Endothelial cell of umbilical vein (primary cell): ENCODE measurements at regions not wholly inside any gene's neighbourhood (a gene's known extent, or its start where the extent isn't known, plus 50 kb on each side); places are given as distances from the start of the nearest gene placed in this dataset.

ENCODE experiments used
- BruUV-seq: library from RNA; stranded (reverse); fragments of 400-500 nt; replicated peaks from 2 replicates; lab custom pipeline; 2021; lab: Mats Ljungman, UMichigan
- CTCF ChIA-PET: fragments of 300-600, 350-600 bp; sonication (Branson Sonifier 250); formaldehyde crosslinking; loops from one replicate; lab custom pipeline; 2021; ENCODE audit warnings: antibody characterized with exemption, inconsistent platforms; lab: Charles Lee
- POLR2A ChIA-PET: fragments of 300-600, 350-600 bp; sonication (Branson Sonifier 250); formaldehyde crosslinking; loops from one replicate; lab custom pipeline; 2021; ENCODE audit warnings: antibody characterized with exemption, inconsistent platforms; lab: Charles Lee
- DNase-seq: peaks from one replicate; pipeline ENCODE4 v3.0.0-alpha.2; 2011; ENCODE audit warnings: low read depth, low spot score
- FAIRE-seq: peaks from 2 replicates; lab custom pipeline; 2011; peaks lifted over from hg19 to GRCh38; lab: Jason Lieb, UNC
- H2AFZ ChIP-seq: 2 replicates; pipeline ENCODE4 v1.6.0; 2012; ENCODE audit warnings: low read depth, low read length, control low read depth, inconsistent platforms
- H3K27ac ChIP-seq: 2 replicates; pipeline ENCODE4 v1.5.1; 2011; ENCODE audit warnings: low read depth, mild to moderate bottlenecking, control low read depth, low read length, moderate library complexity; ENCODE audit not compliant: insufficient read depth
- H3K27me3 ChIP-seq, 2 experiments: 2 replicates each; pipeline versions ENCODE4 v1.6.0 to v1.6.1; 2011; ENCODE audit warnings: low read length in 2 of 2, mixed read lengths in 1 of 2; ENCODE audit not compliant: control insufficient read depth in 2 of 2, insufficient read depth in 2 of 2
- H3K36me3 ChIP-seq, 2 experiments: 2 replicates in 1 of 2; 3 replicates in 1 of 2; pipeline ENCODE4 v1.5.1; 2011; ENCODE audit warnings: low read length in 2 of 2, mild to moderate bottlenecking in 1 of 2, moderate library complexity in 1 of 2; ENCODE audit not compliant: control insufficient read depth in 2 of 2, insufficient read depth in 2 of 2; ENCODE audit errors: extremely low read depth in 1 of 2
- H3K4me1 ChIP-seq: 3 replicates; pipeline ENCODE4 v1.5.1; 2011; ENCODE audit warnings: mild to moderate bottlenecking, low read length; ENCODE audit not compliant: control insufficient read depth, insufficient read depth; ENCODE audit errors: extremely low read depth
- H3K4me2 ChIP-seq: 2 replicates; pipeline ENCODE4 v1.6.1; 2011; ENCODE audit warnings: low read length, control low read depth, mixed read lengths; ENCODE audit not compliant: insufficient read depth
- H3K4me3 ChIP-seq, 3 experiments: fragments of 200-600 bp in 1 of 3; sonication (generic), shearing (Covaris generic) in 1 of 3; replicated peaks in 1 of 3; 2 replicates each; pipeline ENCODE4 v1.5.1; 2011 to 2016; ENCODE audit warnings: control low read depth in 3 of 3, low read length in 3 of 3, mild to moderate bottlenecking in 2 of 3, inconsistent platforms in 1 of 3, low read depth in 1 of 3, moderate library complexity in 1 of 3; ENCODE audit not compliant: insufficient read depth in 1 of 3
- H3K79me2 ChIP-seq: 2 replicates; pipeline ENCODE4 v1.6.0; 2012; ENCODE audit warnings: low read length, inconsistent platforms; ENCODE audit not compliant: control insufficient read depth, insufficient read depth
- H3K9ac ChIP-seq: replicated peaks from 2 replicates; pipeline ENCODE3; 2011; ENCODE audit warnings: low read length, control low read depth; ENCODE audit not compliant: insufficient read depth; ENCODE audit errors: extremely low read depth
- H3K9me1 ChIP-seq: replicated peaks from 3 replicates; pipeline ENCODE4 v1.6.0; 2011; ENCODE audit warnings: mild to moderate bottlenecking, low read length; ENCODE audit not compliant: control insufficient read depth, insufficient read depth; ENCODE audit errors: extremely low read depth
- H3K9me3 ChIP-seq: replicated peaks from 2 replicates; pipeline ENCODE4 v1.5.1; 2012; ENCODE audit warnings: low read length, inconsistent platforms; ENCODE audit not compliant: control insufficient read depth, insufficient read depth
- H4K20me1 ChIP-seq: replicated peaks from 2 replicates; pipeline ENCODE3; 2011; ENCODE audit warnings: mild to moderate bottlenecking, low read length; ENCODE audit not compliant: control insufficient read depth, insufficient read depth; ENCODE audit errors: extremely low read depth
- CTCF ChIP-seq, 2 donors: IDR thresholded peaks; 1 replicate in 1 of 2; 2 replicates in 1 of 2; pipeline ENCODE4 v1.5.1; 2011; ENCODE audit warnings: low read length in 2 of 2, mild to moderate bottlenecking in 2 of 2, moderate library complexity in 2 of 2, control low read depth in 1 of 2, inconsistent platforms in 1 of 2, low read depth in 1 of 2; ENCODE audit not compliant: insufficient read depth in 1 of 2; ENCODE audit errors: extremely low read depth in 1 of 2
- EZH2 ChIP-seq: IDR thresholded peaks from 2 replicates; pipeline ENCODE4 v1.6.1; 2012; ENCODE audit warnings: borderline replicate concordance, low read depth, mild to moderate bottlenecking, moderate library complexity, low read length, inconsistent platforms; ENCODE audit not compliant: severe bottlenecking
- FOS ChIP-seq: IDR thresholded peaks from 2 replicates; pipeline ENCODE4 v1.6.1; 2011; ENCODE audit warnings: mild to moderate bottlenecking, low read length, moderate library complexity, borderline replicate concordance; ENCODE audit not compliant: insufficient read depth
- GATA2 ChIP-seq: IDR thresholded peaks from 2 replicates; pipeline ENCODE4 v1.7.0; 2011; ENCODE audit warnings: low read depth, mild to moderate bottlenecking, moderate library complexity, mixed read lengths, low read length; ENCODE audit not compliant: insufficient read length, insufficient read depth
- JUN ChIP-seq: IDR thresholded peaks from 2 replicates; pipeline ENCODE4 v1.6.1; 2011; ENCODE audit warnings: borderline replicate concordance, low read depth; ENCODE audit not compliant: insufficient read length, insufficient read depth
- MAX ChIP-seq: IDR thresholded peaks from 2 replicates; pipeline ENCODE4 v1.6.1; 2011; ENCODE audit not compliant: insufficient read depth, insufficient read length
- MYC ChIP-seq: IDR thresholded peaks from one replicate; pipeline ENCODE4 v1.6.1; 2011; ENCODE audit warnings: mild to moderate bottlenecking, low read depth, low read length
- POLR2A ChIP-seq: IDR thresholded peaks from 2 replicates; pipeline ENCODE4 v1.6.1; 2012; ENCODE audit warnings: low read depth, mild to moderate bottlenecking, control low read depth, low read length
- POLR2AphosphoS5 ChIP-seq: IDR thresholded peaks from 2 replicates; pipeline ENCODE4 v1.6.1; 2012; ENCODE audit warnings: low read depth, mild to moderate bottlenecking, control low read depth, low read length, moderate library complexity; ENCODE audit not compliant: insufficient read depth
- dilution Hi-C: fragments of 300-500 bp; cut with MboI; formaldehyde crosslinking; loops from one replicate; pipeline ENCODE4 v1.15.0; 2019; ENCODE audit warnings: low sequenced_read_pairs; ENCODE audit not compliant: extremely low pct_ligation_motif_present
- intact Hi-C: fragments of 100-400 bp; cut with micrococcal nuclease; formaldehyde crosslinking; loops from one replicate; pipeline ENCODE4 v1.10.0; 2022

DNA sequence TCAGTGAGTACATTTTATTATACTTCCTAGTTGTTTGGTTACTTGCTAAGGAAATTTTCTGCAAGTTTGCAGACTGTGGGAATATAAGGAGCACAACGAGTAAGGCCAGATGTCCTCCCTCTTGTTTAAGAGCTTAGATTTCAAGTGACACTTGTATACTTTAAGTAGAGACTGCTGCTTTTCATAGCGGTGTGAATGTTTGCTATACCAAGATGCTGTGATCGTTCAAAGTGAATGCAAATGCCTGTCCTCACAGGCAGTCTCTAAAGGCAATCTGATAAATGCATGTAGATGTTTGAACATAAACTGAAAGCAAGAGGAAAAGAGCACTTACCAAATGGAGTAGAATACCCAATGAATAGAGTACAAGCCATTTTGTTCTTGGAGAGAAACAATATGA, 226.4 kb downstream of the NRIP1 start:
- ChIA-PET CTCF (no interaction called here), POLR2A (no interaction called here)
- no peak overlapping the region for H3K27ac ChIP-seq

More for the DNA sequence above, 226.4 kb downstream of the NRIP1 start:
- dilution Hi-C loops: no loop called here
- no peak for TF ChIP-seq CTCF (IDR thresholded peaks at IDR 0.05; ENCODE audit: extremely low read depth in 1 of 2, insufficient read depth in 1 of 2, low read depth in 1 of 2, low read length in 2 of 2)
- no peak for TF ChIP-seq POLR2A
- TF ChIP-seq MYC: no peak
- no peak for TF ChIP-seq EZH2
- TF ChIP-seq MAX: no peak
- no peak for TF ChIP-seq FOS
- no peak for TF ChIP-seq JUN
- no peak for TF ChIP-seq GATA2
- TF ChIP-seq POLR2AphosphoS5: no peak
- Histone ChIP-seq H3K4me2 (no peak overlapping the region), H3K36me3 (no peaks in the 10 kb centered on the region), H3K4me3 (no peak overlapping the region), H3K9me1 (no peaks in the 10 kb centered on the region), H4K20me1 (no peaks in the 10 kb centered on the region), H3K4me1 (no peaks in the 10 kb centered on the region), H3K9me3 (no peaks in the 10 kb centered on the region), H3K79me2 (no peaks in the 10 kb centered on the region), H3K27me3 (no peaks in the 10 kb centered on the region), H3K9ac (no peak overlapping the region), H2AFZ (no peak overlapping the region)
- no TSS peak for BruUV-seq
- DNase-seq (no peak), FAIRE-seq (no peak)
- intact Hi-C loops: no loop called here
